ENCODE measurements at regions not wholly inside any gene's neighbourhood (a gene's known extent, or its start where the extent isn't known, plus 50 kb on each side); places are given as distances from the start of the nearest gene placed in this dataset.
A peak's percentile ranks its signal among the peaks of the same experiment; 100 is the strongest.

- TF ChIP-seq REST (IDR thresholded peaks at IDR 0.05; ENCODE audit: low read depth) (no peak), ZFX (IDR thresholded peaks at IDR 0.05) (no peak), ELF1 (IDR thresholded peaks at IDR 0.05; ENCODE audit: borderline replicate concordance, low read depth) (no peak), FOSL1 (IDR thresholded peaks at IDR 0.05; ENCODE audit: low read depth) (no peak), EZH2phosphoT487 (IDR thresholded peaks at IDR 0.05; ENCODE audit: borderline replicate concordance) (no peak), JUND (IDR thresholded peaks at IDR 0.05) (no peak)
Measured at GRCh38 chr9:18390393-18390792, 83.6 kb upstream of the ADAMTSL1 start (continued).

GRCh38 chr9:18393340-18394130 lies 80.4 kb upstream of the ADAMTSL1 start:
- no TSS peak for BruUV-seq (replicated peaks)
- H3K27ac ChIP-seq (ENCODE audit: low read depth, low read length), result 0 out of 2 replicates have a peak overlapping the region, but pooled peaks have one; percentile 22
- peak; percentile 33; the same call in 1 of the 2 replicates for TF ChIP-seq CBX3 (IDR thresholded peaks at IDR 0.05; ENCODE audit: low read depth)
- TF ChIP-seq FOSL1 (IDR thresholded peaks at IDR 0.05; ENCODE audit: low read depth), result peak; percentile 47; the same call in 1 of the 2 replicates
- TF ChIP-seq SP1 (IDR thresholded peaks at IDR 0.05; ENCODE audit: low read depth), result 0 out of 2 replicates have a peak, but pooled peaks have one; percentile 27
- TF ChIP-seq ZFX (IDR thresholded peaks at IDR 0.05), result no peak
- TF ChIP-seq REST (IDR thresholded peaks at IDR 0.05; ENCODE audit: low read depth), result no peak
- TF ChIP-seq YY1 (IDR thresholded peaks at IDR 0.05; ENCODE audit: extremely low read depth, insufficient replicate concordance, low read depth, low read length), result no peak
- TF ChIP-seq ZNF274 (IDR thresholded peaks at IDR 0.05; ENCODE audit: low read depth, low read length), result no peak
- TF ChIP-seq CEBPB (IDR thresholded peaks at IDR 0.05; ENCODE audit: low read depth), result peak; percentile 69
- TF ChIP-seq TCF7L2 (IDR thresholded peaks at IDR 0.05; ENCODE audit: borderline replicate concordance, extremely low read depth, insufficient read depth, insufficient read length), result peak; percentile 51
- TF ChIP-seq ATF3 (IDR thresholded peaks at IDR 0.05), result peak; percentile 61; the same call in 1 of the 2 replicates
- TF ChIP-seq JUND (IDR thresholded peaks at IDR 0.05), result peak; percentile 40; the same call in 1 of the 2 replicates
- TF ChIP-seq RAD21 (IDR thresholded peaks at IDR 0.05; ENCODE audit: low read depth), result no peak

More at GRCh38 chr9:18393340-18394130, 80.4 kb upstream of the ADAMTSL1 start:
- DNase-seq (ENCODE audit: low read depth, low spot score), result peak; percentile 69
- Histone ChIP-seq H4K20me1 (ENCODE audit: insufficient read depth) (no peaks in the 10 kb centered on the region), H3K36me3 (ENCODE audit: control insufficient read depth in 1 of 2, insufficient read depth in 2 of 2, low read length in 2 of 2) (no peaks in the 10 kb centered on the region), H3K27me3 (ENCODE audit: insufficient read depth, low read length) (no peaks in the 10 kb centered on the region), H3K9ac (ENCODE audit: low read length) (no peak overlapping the region), H3K4me2 (ENCODE audit: low read length) (peak overlapping the region; percentile 6; the same call in 1 of the 2 replicates), H3K79me2 (ENCODE audit: insufficient read depth, low read length) (no peaks in the 10 kb centered on the region), H3K9me2 (ENCODE audit: insufficient read depth) (no peaks in the 10 kb centered on the region), H3K4me1 (ENCODE audit: control insufficient read depth in 1 of 2, insufficient read depth in 2 of 2, low read length in 2 of 2) (peaks cover 0 to 10% of the 10 kb centered on the region in 2 experiments; a peak in 1 of 4 replicates), H2AFZ (ENCODE audit: low read depth, low read length, poor library complexity, severe bottlenecking) (no peak overlapping the region), H3K9me3 (ENCODE audit: control insufficient read depth in 1 of 2, insufficient read depth in 1 of 2, low read depth in 1 of 2, low read length in 2 of 2) (no peaks in the 10 kb centered on the region), H3K4me3 (replicated peaks in 1 of 2; ENCODE audit: low read depth in 1 of 2, low read length in 2 of 2) (no peak overlapping the region)
- ChIA-PET CTCF (no interaction called here), POLR2A (no interaction called here), RAD21 (ENCODE audit: low non-redundant PET in 1 of 2, low total read pairs in 2 of 2, uncharacterized antibody in 2 of 2, unreplicated experiment in 2 of 2) (interaction anchor here in 1 of 2 experiments (0.6 kb wide), 1 partner anchor 139 kb away, joined by 3 read pairs; no protein-coding TSS in a partner anchor)
- intact Hi-C loops (cut with micrococcal nuclease), result no loop called here
- ATAC-seq, result peak; percentile 78
